ENCODE measurements at regions not wholly inside any gene's neighbourhood (a gene's known extent, or its start where the extent isn't known, plus 50 kb on each side); places are given as distances from the start of the nearest gene placed in this dataset.

- no peak for TF ChIP-seq CTCF (conservative IDR thresholded peaks at IDR 0.05; ENCODE audit: control insufficient read depth, insufficient read depth, low read depth, low read length)
- no peak for DNase-seq (ENCODE audit: low read depth)
- H3K4me3 ChIP-seq (ENCODE audit: control insufficient read depth, low read depth, low read length) = no peak overlapping the region
Measured at GRCh38 chr6:169884158-169884557, 132.7 kb downstream of the ERMARD start.

DNA sequence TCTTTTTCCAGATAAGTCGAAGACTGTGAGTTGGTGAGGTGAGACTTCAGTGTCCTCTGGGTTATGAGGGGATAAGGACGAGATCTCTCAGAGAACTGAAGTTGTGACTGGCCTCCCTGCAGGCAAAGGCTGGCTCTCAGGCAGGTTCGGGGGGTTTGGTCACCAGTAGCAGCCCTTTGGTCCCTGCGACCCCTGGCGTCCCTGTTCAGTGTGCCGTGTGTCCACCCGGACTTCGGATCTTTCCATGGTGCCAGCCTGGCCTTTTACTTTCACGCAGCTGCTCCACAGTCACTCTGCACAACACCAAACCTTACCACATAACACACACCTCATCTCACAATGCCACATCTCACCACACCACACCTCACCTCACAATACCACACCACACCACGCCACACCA lies 131.9 kb downstream of the ERMARD start:
- no peak for TF ChIP-seq CTCF (conservative IDR thresholded peaks at IDR 0.05; ENCODE audit: control insufficient read depth, insufficient read depth, low read depth, low read length)
- no peak for DNase-seq (ENCODE audit: low read depth)
- no peak overlapping the region for H3K4me3 ChIP-seq (ENCODE audit: control insufficient read depth, low read depth, low read length)

DNA sequence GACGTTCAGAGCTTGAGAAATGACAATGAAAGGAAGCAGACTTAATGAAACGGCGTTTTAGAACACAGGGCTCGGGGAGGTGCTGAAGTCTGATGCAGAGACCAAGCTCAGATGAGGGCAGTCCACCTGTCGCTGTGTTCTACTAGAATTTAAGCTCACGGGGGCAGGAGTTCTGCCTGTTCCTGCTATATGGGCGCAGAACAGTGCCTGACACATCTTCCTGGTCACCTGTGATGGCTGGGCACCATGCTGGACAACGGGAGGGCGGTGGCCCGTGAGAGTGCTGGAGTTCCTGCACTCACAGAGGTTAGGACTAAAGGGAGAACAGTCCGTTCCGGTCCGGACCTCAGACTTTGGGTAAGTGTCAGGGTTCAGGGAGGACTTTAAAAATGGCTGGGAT lies 130.6 kb downstream of the ERMARD start:
- no peak for DNase-seq (ENCODE audit: low read depth)
- no peak for TF ChIP-seq CTCF (conservative IDR thresholded peaks at IDR 0.05; ENCODE audit: control insufficient read depth, insufficient read depth, low read depth, low read length)
- no peak overlapping the region for H3K4me3 ChIP-seq (ENCODE audit: control insufficient read depth, low read depth, low read length)

DNA sequence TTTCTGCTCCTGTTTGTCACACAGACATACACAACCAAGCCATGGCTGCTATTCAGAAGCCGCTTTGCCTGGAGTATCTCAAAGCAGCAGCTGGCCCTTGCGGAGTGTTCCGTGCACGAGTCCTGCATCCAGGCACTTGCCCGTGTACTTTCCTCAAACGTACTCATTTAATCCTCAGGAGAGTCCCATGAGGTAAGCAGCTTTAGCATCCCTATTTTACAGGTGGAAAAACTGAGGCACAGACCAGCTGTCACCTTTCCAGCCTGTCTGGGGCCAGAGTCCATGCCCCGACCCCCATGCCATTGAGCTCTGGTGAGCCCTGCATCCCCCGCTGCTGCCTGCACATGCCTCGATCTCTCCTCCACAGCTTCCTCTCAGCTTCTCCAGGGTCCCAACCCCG lies 130.0 kb downstream of the ERMARD start:
- no peak for DNase-seq (ENCODE audit: low read depth)
- no peak overlapping the region for H3K4me3 ChIP-seq (ENCODE audit: control insufficient read depth, low read depth, low read length)
- TF ChIP-seq CTCF (conservative IDR thresholded peaks at IDR 0.05; ENCODE audit: control insufficient read depth, insufficient read depth, low read depth, low read length) = no peak

DNA sequence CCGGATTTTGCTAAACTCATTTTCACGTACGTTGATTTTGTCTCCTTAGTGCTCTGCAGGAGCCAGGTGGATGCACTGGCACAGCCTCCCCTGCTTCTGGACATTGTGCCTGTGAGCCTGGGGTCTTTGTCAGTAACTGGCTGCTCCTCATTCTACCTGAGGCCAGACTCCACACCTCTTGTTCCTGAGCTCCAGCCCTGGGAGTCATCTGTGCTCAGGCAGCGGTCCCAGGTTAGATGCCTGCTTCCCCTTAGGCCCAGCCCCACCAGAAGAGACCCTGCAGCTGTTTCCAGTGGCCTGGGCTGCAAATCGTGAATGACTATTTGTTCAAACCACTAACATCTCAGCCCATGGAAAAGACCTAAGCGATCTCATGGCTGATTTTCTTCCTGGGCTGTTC lies 129.1 kb downstream of the ERMARD start:
- no peak overlapping the region for H3K4me3 ChIP-seq (ENCODE audit: control insufficient read depth, low read depth, low read length)
- DNase-seq (ENCODE audit: low read depth) = no peak
- no peak for TF ChIP-seq CTCF (conservative IDR thresholded peaks at IDR 0.05; ENCODE audit: control insufficient read depth, insufficient read depth, low read depth, low read length)

GRCh38 chr6:169869301-169869700 lies 117.9 kb downstream of the ERMARD start:
- DNase-seq (ENCODE audit: low read depth) = no peak
- H3K4me3 ChIP-seq (ENCODE audit: control insufficient read depth, low read depth, low read length) = no peak overlapping the region
- no peak for TF ChIP-seq CTCF (conservative IDR thresholded peaks at IDR 0.05; ENCODE audit: control insufficient read depth, insufficient read depth, low read depth, low read length)

GRCh38 chr6:169868458-169868857 lies 117.0 kb downstream of the ERMARD start:
- no peak overlapping the region for H3K4me3 ChIP-seq (ENCODE audit: control insufficient read depth, low read depth, low read length)
- no peak for TF ChIP-seq CTCF (conservative IDR thresholded peaks at IDR 0.05; ENCODE audit: control insufficient read depth, insufficient read depth, low read depth, low read length)
- no peak for DNase-seq (ENCODE audit: low read depth)

Measured in fibroblast of mammary gland (primary cell).